GM12875 (cell line): ENCODE measurements at regions not wholly inside any gene's neighbourhood (a gene's known extent, or its start where the extent isn't known, plus 50 kb on each side); places are given as distances from the start of the nearest gene placed in this dataset.

Experiments
- H3K4me3 ChIP-seq: one replicate; pipeline ENCODE4 v1.5.1; 2011; ENCODE audit warnings: low read depth, low read length, control low read depth
- CTCF ChIP-seq: IDR thresholded peaks from 2 replicates; pipeline ENCODE4 v1.5.1; 2011; ENCODE audit warnings: low read depth, mild to moderate bottlenecking, control low read depth, inconsistent platforms, low read length, moderate library complexity, borderline replicate concordance; ENCODE audit not compliant: insufficient read depth

- no peak for TF ChIP-seq CTCF
- H3K4me3 ChIP-seq, result no peak overlapping the region
Observed at GRCh38 chr4:163017135-163017534, 149.6 kb downstream of the NAF1 start.

GRCh38 chr4:163012816-163013215 lies 153.9 kb downstream of the NAF1 start:
- no peak overlapping the region for H3K4me3 ChIP-seq
- no peak for TF ChIP-seq CTCF

- H3K4me3 ChIP-seq, result no peak overlapping the region
- no peak for TF ChIP-seq CTCF
Observed at GRCh38 chr4:163003979-163004378, 162.7 kb downstream of the NAF1 start.

GRCh38 chr4:162988530-162988929 lies 178.2 kb downstream of the NAF1 start:
- no peak overlapping the region for H3K4me3 ChIP-seq
- no peak for TF ChIP-seq CTCF

- TF ChIP-seq CTCF, result no peak
- H3K4me3 ChIP-seq, result no peak overlapping the region
Observed at GRCh38 chr4:162985131-162985530, 181.6 kb downstream of the NAF1 start.

- TF ChIP-seq CTCF, result no peak
- H3K4me3 ChIP-seq, result no peak overlapping the region
Observed at GRCh38 chr4:162984621-162985020, 182.1 kb downstream of the NAF1 start.

- no peak overlapping the region for H3K4me3 ChIP-seq
- TF ChIP-seq CTCF, result no peak
Observed at GRCh38 chr4:162981823-162982222, 184.9 kb downstream of the NAF1 start.
